H9 (cell line): ENCODE measurements at regions not wholly inside any gene's neighbourhood (a gene's known extent, or its start where the extent isn't known, plus 50 kb on each side); places are given as distances from the start of the nearest gene placed in this dataset.

Experiments used
- DNase-seq: peaks from one replicate; pipeline ENCODE4 v3.0.0-alpha.2; 2017
- H2AFZ ChIP-seq: one replicate; pipeline ENCODE4 v1.6.1; 2013; ENCODE audit warnings: mild to moderate bottlenecking, low read length, control low read depth, moderate library complexity
- H2AK5ac ChIP-seq: 2 replicates; pipeline ENCODE4 v1.6.1; 2013; ENCODE audit warnings: low read length, control low read depth, mixed read lengths; ENCODE audit not compliant: insufficient read length
- H2BK120ac ChIP-seq: one replicate; pipeline ENCODE4 v1.6.1; 2013; ENCODE audit warnings: low read depth, mild to moderate bottlenecking, low read length, control low read depth, inconsistent platforms; ENCODE audit not compliant: poor library complexity, severe bottlenecking
- H2BK12ac ChIP-seq: 2 replicates; pipeline ENCODE4 v1.6.1; 2013; ENCODE audit warnings: low read length, control low read depth, mixed read lengths, low read depth; ENCODE audit not compliant: insufficient read length
- H2BK15ac ChIP-seq: 2 replicates; pipeline ENCODE4 v1.6.1; 2013; ENCODE audit warnings: low read depth, low read length, control low read depth
- H2BK20ac ChIP-seq: one replicate; pipeline ENCODE4 v1.6.1; 2013; ENCODE audit warnings: low read depth, mild to moderate bottlenecking, low read length, control low read depth, inconsistent platforms; ENCODE audit not compliant: poor library complexity, severe bottlenecking
- H2BK5ac ChIP-seq: 2 replicates; pipeline ENCODE4 v1.6.1; 2013; ENCODE audit warnings: low read length, control low read depth, mixed read lengths; ENCODE audit not compliant: insufficient read length
- H3K14ac ChIP-seq: 2 replicates; pipeline ENCODE4 v1.6.1; 2013; ENCODE audit warnings: low read length, control low read depth; ENCODE audit not compliant: insufficient read depth
- H3K18ac ChIP-seq: 2 replicates; pipeline ENCODE4 v1.6.1; 2013; ENCODE audit warnings: low read depth, mild to moderate bottlenecking, mixed read lengths, low read length, control low read depth; ENCODE audit not compliant: insufficient read length
- H3K23ac ChIP-seq: 2 replicates; pipeline ENCODE4 v1.6.1; 2013; ENCODE audit warnings: low read length, control low read depth, mixed read lengths, low read depth; ENCODE audit not compliant: insufficient read length
- H3K23me2 ChIP-seq: 2 replicates; pipeline ENCODE4 v1.6.1; 2013; ENCODE audit warnings: low read depth, mild to moderate bottlenecking, mixed read lengths, low read length, control low read depth; ENCODE audit not compliant: insufficient read length, poor library complexity, severe bottlenecking
- H3K27ac ChIP-seq: 2 replicates; pipeline ENCODE4 v1.5.1; 2013; ENCODE audit warnings: low read length, control low read depth, mixed read lengths, low read depth; ENCODE audit not compliant: insufficient read length
- H3K27me3 ChIP-seq: 2 replicates; pipeline ENCODE4 v1.6.1; 2013; ENCODE audit warnings: low read length, control low read depth, inconsistent platforms; ENCODE audit not compliant: insufficient read depth
- H3K4ac ChIP-seq: 2 replicates; pipeline ENCODE4 v1.6.1; 2013; ENCODE audit warnings: low read depth, mild to moderate bottlenecking, control low read depth, inconsistent platforms, low read length, moderate library complexity
- H3K4me1 ChIP-seq: 2 replicates; pipeline ENCODE4 v1.6.1; 2013; ENCODE audit warnings: low read length, control low read depth, inconsistent platforms; ENCODE audit not compliant: insufficient read depth
- H3K4me2 ChIP-seq: 2 replicates; pipeline ENCODE4 v1.6.1; 2013; ENCODE audit warnings: low read length, control low read depth, mixed read lengths; ENCODE audit not compliant: insufficient read length, insufficient read depth
- H3K56ac ChIP-seq: 2 replicates; pipeline ENCODE4 v1.6.1; 2013; ENCODE audit warnings: low read depth, mild to moderate bottlenecking, mixed read lengths, low read length, control low read depth; ENCODE audit not compliant: insufficient read length
- H3K79me1 ChIP-seq: 2 replicates; pipeline ENCODE4 v1.6.1; 2013; ENCODE audit warnings: low read depth, mild to moderate bottlenecking, moderate library complexity, low read length, control low read depth, inconsistent platforms; ENCODE audit not compliant: insufficient read depth, poor library complexity, severe bottlenecking
- H3K79me2 ChIP-seq: 2 replicates; pipeline ENCODE4 v1.6.1; 2013; ENCODE audit warnings: low read length, control low read depth, inconsistent platforms; ENCODE audit not compliant: insufficient read depth
- H3K9ac ChIP-seq: 2 replicates; pipeline ENCODE4 v1.6.1; 2013; ENCODE audit warnings: low read length, control low read depth, mixed read lengths; ENCODE audit not compliant: insufficient read length; ENCODE audit errors: extremely low read depth
- H3K9me3 ChIP-seq: one replicate; pipeline ENCODE4 v1.6.1; 2013; ENCODE audit warnings: low read depth, low read length, inconsistent platforms; ENCODE audit not compliant: control insufficient read depth
- H3T11ph ChIP-seq: one replicate; pipeline ENCODE4 v1.6.1; 2013; ENCODE audit warnings: mild to moderate bottlenecking, low read length, control low read depth, inconsistent platforms
- H4K20me1 ChIP-seq: one replicate; pipeline ENCODE4 v1.6.1; 2013; ENCODE audit not compliant: control insufficient read depth, insufficient read length, insufficient read depth
- H4K5ac ChIP-seq: 2 replicates; pipeline ENCODE4 v1.6.1; 2013; ENCODE audit warnings: low read depth, mild to moderate bottlenecking, mixed read lengths, low read length, control low read depth; ENCODE audit not compliant: insufficient read length
- H4K8ac ChIP-seq: replicated peaks from 2 replicates; pipeline ENCODE4 v1.6.1; 2013; ENCODE audit warnings: low read length, control low read depth, mixed read lengths, low read depth; ENCODE audit not compliant: insufficient read length
- H4K91ac ChIP-seq: 2 replicates; pipeline ENCODE4 v1.6.1; 2013; ENCODE audit warnings: low read depth, mild to moderate bottlenecking, moderate library complexity, mixed read lengths, low read length, control low read depth; ENCODE audit not compliant: insufficient read length
- H3K27ac Mint-ChIP-seq, 3 experiments: 2 replicates in 2 of 3; 3 replicates in 1 of 3; pipeline ENCODE4 v1.8.0; 2020 to 2021; ENCODE audit warnings: mixed read lengths in 3 of 3, mild to moderate bottlenecking in 1 of 3, moderate library complexity in 1 of 3
- H3K27me3 Mint-ChIP-seq: 2 replicates; pipeline ENCODE4 v1.8.0; 2021; ENCODE audit warnings: low read depth, mild to moderate bottlenecking, moderate library complexity, mixed read lengths
- H3K36me3 Mint-ChIP-seq, 3 experiments: 2 replicates in 2 of 3; 3 replicates in 1 of 3; pipeline ENCODE4 v1.8.0; 2020 to 2021; ENCODE audit warnings: low read depth in 3 of 3, mixed read lengths in 3 of 3; ENCODE audit not compliant: insufficient read depth in 1 of 3
- H3K4me1 Mint-ChIP-seq, 2 experiments: 2 replicates each; pipeline ENCODE4 v1.8.0; 2020; ENCODE audit warnings: mixed read lengths in 2 of 2
- H3K4me3 Mint-ChIP-seq, 2 experiments: 2 replicates in 1 of 2; 3 replicates in 1 of 2; pipeline ENCODE4 v1.8.0; 2020 to 2021; ENCODE audit warnings: mild to moderate bottlenecking in 2 of 2, mixed read lengths in 2 of 2, moderate library complexity in 1 of 2
- H3K9me3 Mint-ChIP-seq, 2 experiments: 2 replicates in 1 of 2; 3 replicates in 1 of 2; pipeline ENCODE4 v1.8.0; 2020; ENCODE audit warnings: mild to moderate bottlenecking in 2 of 2, mixed read lengths in 2 of 2, moderate library complexity in 1 of 2
- WGBS: extraction: QIAGEN DNeasy Blood & Tissue Kit; methylation state at CpG from one replicate; pipeline ENCODE4 v1.1.7; 2013; ENCODE audit warnings: missing lambda C conversion rate, low lambda C conversion rate, mixed read lengths; ENCODE audit not compliant: insufficient read length; ENCODE audit errors: extremely low coverage; 5-methylcytosine and 5-hydroxymethylcytosine counted together
- TF ChIP-seq, protein P1 (sequence below): fragments of 200-600 bp; sonication (generic); conservative IDR thresholded peaks from 3 replicates; pipeline ENCODE4 v1.8.0; 2021; ENCODE audit warnings: antibody characterized with exemption, mild to moderate bottlenecking

DNA sequence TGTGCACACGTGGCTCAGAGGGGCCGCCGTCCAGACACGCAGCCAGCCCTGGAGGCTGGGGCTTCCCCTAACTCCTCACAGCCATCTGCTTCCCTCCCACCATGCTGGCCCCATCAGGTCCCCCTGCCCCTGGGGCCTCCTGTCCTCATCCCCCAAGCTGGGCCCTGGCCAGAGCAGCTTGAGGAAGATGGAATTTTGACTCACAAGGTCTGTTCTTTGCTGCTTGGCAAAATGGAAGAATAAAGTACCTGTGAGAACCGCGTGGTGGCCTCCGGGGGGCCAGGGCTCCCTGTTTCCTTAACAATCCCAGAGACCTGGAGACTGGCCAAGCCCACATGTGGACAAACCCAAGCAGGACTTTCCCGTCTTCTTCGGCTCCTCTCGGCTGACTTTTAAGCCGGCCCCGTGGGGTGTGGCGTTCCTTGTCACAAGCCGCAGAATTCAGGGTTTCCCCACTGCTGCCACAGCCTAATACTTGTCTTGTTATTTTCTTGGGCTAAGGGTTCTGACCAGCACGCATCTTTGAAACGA is 872.8 kb downstream of the BRD1 start:
- H3K23me2 ChIP-seq = no peaks in the 10 kb centered on the region
- H2BK20ac ChIP-seq = no peak overlapping the region
- WGBS = no CpG with 5 or more reads among the region's 16 CpGs
- no peak overlapping the region for H2BK15ac ChIP-seq
- Mint-ChIP-seq H3K27ac (peak overlapping the region in 1 of 3 experiments; percentile 86; a peak in 1 of 7 replicates), H3K9me3 (no peaks in the 10 kb centered on the region; a peak in 2 of 5 replicates), H3K4me1 (peaks cover 0 to 6% of the 10 kb centered on the region in 2 experiments; a peak in 1 of 4 replicates), H3K36me3 (no peaks in the 10 kb centered on the region), H3K27me3 (peaks cover 31% of the 10 kb centered on the region), H3K4me3 (no peak overlapping the region)
- H3K23ac ChIP-seq = no peak overlapping the region
- no peak overlapping the region for H4K5ac ChIP-seq
- H3K9me3 ChIP-seq = no peaks in the 10 kb centered on the region
- H3K4me1 ChIP-seq = no peaks in the 10 kb centered on the region
- no peak overlapping the region for H3K18ac ChIP-seq
- H3K27ac ChIP-seq = no peak overlapping the region
- no peak overlapping the region for H3K14ac ChIP-seq
- H2BK12ac ChIP-seq = no peak overlapping the region
- no peak overlapping the region for H4K91ac ChIP-seq
- no peaks in the 10 kb centered on the region for H4K20me1 ChIP-seq
- no peak overlapping the region for H3K9ac ChIP-seq
- no peak overlapping the region for H3K4ac ChIP-seq
- no peak overlapping the region for H4K8ac ChIP-seq
- no peaks in the 10 kb centered on the region for H3K79me2 ChIP-seq
- H2BK5ac ChIP-seq = no peak overlapping the region
- no peak overlapping the region for H3T11ph ChIP-seq
- DNase-seq = peak; percentile 23
- no peak overlapping the region for H2BK120ac ChIP-seq
- no peak overlapping the region for H3K56ac ChIP-seq
- H3K27me3 ChIP-seq = no peaks in the 10 kb centered on the region
- no peak overlapping the region for H2AK5ac ChIP-seq
- H3K4me2 ChIP-seq = no peak overlapping the region
- no peak overlapping the region for H2AFZ ChIP-seq
- TF ChIP-seq, protein P1, sequence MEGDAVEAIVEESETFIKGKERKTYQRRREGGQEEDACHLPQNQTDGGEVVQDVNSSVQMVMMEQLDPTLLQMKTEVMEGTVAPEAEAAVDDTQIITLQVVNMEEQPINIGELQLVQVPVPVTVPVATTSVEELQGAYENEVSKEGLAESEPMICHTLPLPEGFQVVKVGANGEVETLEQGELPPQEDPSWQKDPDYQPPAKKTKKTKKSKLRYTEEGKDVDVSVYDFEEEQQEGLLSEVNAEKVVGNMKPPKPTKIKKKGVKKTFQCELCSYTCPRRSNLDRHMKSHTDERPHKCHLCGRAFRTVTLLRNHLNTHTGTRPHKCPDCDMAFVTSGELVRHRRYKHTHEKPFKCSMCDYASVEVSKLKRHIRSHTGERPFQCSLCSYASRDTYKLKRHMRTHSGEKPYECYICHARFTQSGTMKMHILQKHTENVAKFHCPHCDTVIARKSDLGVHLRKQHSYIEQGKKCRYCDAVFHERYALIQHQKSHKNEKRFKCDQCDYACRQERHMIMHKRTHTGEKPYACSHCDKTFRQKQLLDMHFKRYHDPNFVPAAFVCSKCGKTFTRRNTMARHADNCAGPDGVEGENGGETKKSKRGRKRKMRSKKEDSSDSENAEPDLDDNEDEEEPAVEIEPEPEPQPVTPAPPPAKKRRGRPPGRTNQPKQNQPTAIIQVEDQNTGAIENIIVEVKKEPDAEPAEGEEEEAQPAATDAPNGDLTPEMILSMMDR = no peak
- H3K79me1 ChIP-seq = no peaks in the 10 kb centered on the region
